ENCODE measurements at regions not wholly inside any gene's neighbourhood (a gene's known extent, or its start where the extent isn't known, plus 50 kb on each side); places are given as distances from the start of the nearest gene placed in this dataset.

- H3K4me3 Mint-ChIP-seq, result no peak overlapping the region
- H3K27me3 Mint-ChIP-seq (ENCODE audit: low read depth in 2 of 2), result no peaks in the 10 kb centered on the region
- Histone ChIP-seq H3K27ac (ENCODE audit: low read length) (no peak overlapping the region), H3K36me3 (ENCODE audit: control insufficient read depth, insufficient read depth, low read length) (no peaks in the 10 kb centered on the region), H3K4me1 (ENCODE audit: control insufficient read depth, insufficient read depth, low read length) (no peaks in the 10 kb centered on the region), H3K9me3 (ENCODE audit: control insufficient read depth, insufficient read depth, low read length) (no peaks in the 10 kb centered on the region), H3K4me3 (ENCODE audit: low read length) (no peak overlapping the region), H3K27me3 (ENCODE audit: control insufficient read depth, insufficient read depth, low read length) (no peaks in the 10 kb centered on the region)
- H3K4me1 Mint-ChIP-seq, result no peaks in the 10 kb centered on the region
- H3K27ac Mint-ChIP-seq, result no peak overlapping the region
- no peaks in the 10 kb centered on the region for H3K9me3 Mint-ChIP-seq
- intact Hi-C loops (cut with micrococcal nuclease), result no loop called here
- H3K36me3 Mint-ChIP-seq, result no peaks in the 10 kb centered on the region
- no peak for TF ChIP-seq CTCF (IDR thresholded peaks at IDR 0.05)
- DNase-seq, result no peak
- 77% methylated on average over 15 of the region's 16 CpGs for WGBS (ENCODE audit: insufficient coverage)
- ATAC-seq, result no peak
Observed at GRCh38 chr9:124137009-124137943, 120.5 kb upstream of the NEK6 start.

GRCh38 chr9:124137944-124138335 is 119.8 kb upstream of the NEK6 start:
- no peak overlapping the region for H3K4me3 ChIP-seq (ENCODE audit: low read length)
- ATAC-seq (no peak), DNase-seq (no peak)
- no peaks in the 10 kb centered on the region for H3K9me3 ChIP-seq (ENCODE audit: control insufficient read depth, insufficient read depth, low read length)
- Mint-ChIP-seq H3K4me1 (no peaks in the 10 kb centered on the region), H3K27ac (no peak overlapping the region), H3K4me3 (no peak overlapping the region), H3K9me3 (no peaks in the 10 kb centered on the region), H3K27me3 (ENCODE audit: low read depth in 2 of 2) (no peaks in the 10 kb centered on the region), H3K36me3 (no peaks in the 10 kb centered on the region)
- H3K27me3 ChIP-seq (ENCODE audit: control insufficient read depth, insufficient read depth, low read length), result no peaks in the 10 kb centered on the region
- no peak overlapping the region for H3K27ac ChIP-seq (ENCODE audit: low read length)
- intact Hi-C loops (cut with micrococcal nuclease), result no loop called here
- no peaks in the 10 kb centered on the region for H3K4me1 ChIP-seq (ENCODE audit: control insufficient read depth, insufficient read depth, low read length)
- no peak for TF ChIP-seq CTCF (IDR thresholded peaks at IDR 0.05)
- WGBS (ENCODE audit: insufficient coverage), result 92% methylated on average over 3 of the region's 3 CpGs
- H3K36me3 ChIP-seq (ENCODE audit: control insufficient read depth, insufficient read depth, low read length), result no peaks in the 10 kb centered on the region

GRCh38 chr9:124139001-124139400 is 118.7 kb upstream of the NEK6 start:
- Histone ChIP-seq H3K9me3 (ENCODE audit: control insufficient read depth, insufficient read depth, low read length) (no peaks in the 10 kb centered on the region), H3K4me3 (ENCODE audit: low read length) (no peak overlapping the region), H3K27ac (ENCODE audit: low read length) (no peak overlapping the region), H3K4me1 (ENCODE audit: control insufficient read depth, insufficient read depth, low read length) (no peaks in the 10 kb centered on the region), H3K36me3 (ENCODE audit: control insufficient read depth, insufficient read depth, low read length) (no peaks in the 10 kb centered on the region), H3K27me3 (ENCODE audit: control insufficient read depth, insufficient read depth, low read length) (no peaks in the 10 kb centered on the region)
- 84% methylated on average over 1 of the region's 1 CpG for WGBS (ENCODE audit: insufficient coverage)
- no peak overlapping the region for H3K27ac Mint-ChIP-seq
- no peaks in the 10 kb centered on the region for H3K36me3 Mint-ChIP-seq
- DNase-seq (no peak), ATAC-seq (no peak)
- H3K9me3 Mint-ChIP-seq, result no peaks in the 10 kb centered on the region
- H3K27me3 Mint-ChIP-seq (ENCODE audit: low read depth in 2 of 2), result no peaks in the 10 kb centered on the region
- H3K4me1 Mint-ChIP-seq, result no peaks in the 10 kb centered on the region
- H3K4me3 Mint-ChIP-seq, result no peak overlapping the region
- intact Hi-C loops (cut with micrococcal nuclease), result no loop called here
- no peak for TF ChIP-seq CTCF (IDR thresholded peaks at IDR 0.05)
